HEK293 (cell line): ENCODE measurements at regions not wholly inside any gene's neighbourhood (a gene's known extent, or its start where the extent isn't known, plus 50 kb on each side); places are given as distances from the start of the nearest gene placed in this dataset.

Experiments used
- CTCF ChIA-PET: fragments of 350-600 bp; formaldehyde crosslinking; extraction: SDS; loops from one replicate; lab custom pipeline; 2021; ENCODE audit warnings: antibody characterized with exemption; lab: Yijun Ruan, JAX
- POLR2A ChIA-PET: fragments of 300-600 bp; formaldehyde crosslinking; extraction: SDS; loops from one replicate; lab custom pipeline; 2020; ENCODE audit warnings: antibody characterized with exemption, inconsistent platforms; lab: Yijun Ruan, JAX
- H3K27ac ChIP-seq: fragments of 200-500 bp; sonication (Bioruptor generic); 2 replicates; pipeline ENCODE4 v1.5.1; 2014; ENCODE audit warnings: low read depth, low read length, control low read depth, inconsistent platforms; ENCODE audit errors: extremely low read depth
- H3K36me3 ChIP-seq, 2 experiments: fragments of 200-500 bp in 1 of 2; sonication (Bioruptor generic) in 1 of 2; 1 replicate in 1 of 2; 2 replicates in 1 of 2; pipeline ENCODE4 v1.5.1; 2014 to 2017; ENCODE audit warnings: inconsistent platforms in 2 of 2, low read length in 2 of 2; ENCODE audit not compliant: control insufficient read depth in 2 of 2, insufficient read depth in 1 of 2
- H3K4me1 ChIP-seq: fragments of 200-500 bp; sonication (Bioruptor generic); 2 replicates; pipeline ENCODE4 v1.5.1; 2014; ENCODE audit warnings: mild to moderate bottlenecking, low read length, inconsistent platforms; ENCODE audit not compliant: control insufficient read depth, insufficient read depth
- H3K4me3 ChIP-seq: 2 replicates; pipeline ENCODE4 v1.5.1; 2011; ENCODE audit warnings: low read depth, mild to moderate bottlenecking, control low read depth, low read length, moderate library complexity
- H3K9me3 ChIP-seq: fragments of 200-500 bp; sonication (Bioruptor generic); 2 replicates; pipeline ENCODE4 v1.5.1; 2014; ENCODE audit warnings: low read depth, low read length, inconsistent platforms; ENCODE audit not compliant: control insufficient read depth, insufficient read depth
- GLI2 ChIP-seq: fragments of 450-650 bp; formaldehyde crosslinking; IDR thresholded peaks from 2 replicates; pipeline ENCODE4; 2017; ENCODE audit warnings: missing biosample characterization, missing genetic modification characterization, low read depth, borderline replicate concordance
- MZF1 ChIP-seq: fragments of 450-650 bp; formaldehyde crosslinking; IDR thresholded peaks from 2 replicates; pipeline ENCODE4 v1.5.1; 2017; ENCODE audit warnings: missing biosample characterization, missing genetic modification characterization, borderline replicate concordance
- PRDM1 ChIP-seq: fragments of 450-650 bp; formaldehyde crosslinking; IDR thresholded peaks from 2 replicates; pipeline ENCODE4; 2016; ENCODE audit warnings: missing biosample characterization, missing genetic modification characterization
- SETDB1 ChIP-seq: IDR thresholded peaks from one replicate; pipeline ENCODE4 v1.6.1; 2017; ENCODE audit warnings: mild to moderate bottlenecking, low read length, moderate library complexity, mixed read lengths; ENCODE audit not compliant: insufficient read length
- YY2 ChIP-seq: fragments of 450-650 bp; formaldehyde crosslinking; IDR thresholded peaks from 2 replicates; pipeline ENCODE4 v1.5.1; 2016; ENCODE audit warnings: missing biosample characterization, missing genetic modification characterization
- ZFP37 ChIP-seq: fragments of 450-650 bp; formaldehyde crosslinking; IDR thresholded peaks from 2 replicates; pipeline ENCODE4 v1.5.1; 2016; ENCODE audit warnings: missing biosample characterization, missing genetic modification characterization
- ZNF133 ChIP-seq: fragments of 450-650 bp; formaldehyde crosslinking; IDR thresholded peaks from 2 replicates; pipeline ENCODE4 v1.5.1; 2016; ENCODE audit warnings: missing biosample characterization, missing genetic modification characterization
- ZNF138 ChIP-seq: fragments of 450-650 bp; formaldehyde crosslinking; IDR thresholded peaks from 2 replicates; pipeline ENCODE4 v1.5.1; 2016; ENCODE audit warnings: missing biosample characterization, missing genetic modification characterization, borderline replicate concordance
- ZNF157 ChIP-seq: fragments of 450-650 bp; formaldehyde crosslinking; IDR thresholded peaks from 2 replicates; pipeline ENCODE4 v1.5.1; 2016; ENCODE audit warnings: missing biosample characterization, missing genetic modification characterization
- ZNF366 ChIP-seq: fragments of 450-650 bp; formaldehyde crosslinking; conservative IDR thresholded peaks from 2 replicates; pipeline ENCODE4 v1.5.1; 2016; ENCODE audit warnings: missing biosample characterization, missing genetic modification characterization
- ZNF473 ChIP-seq: fragments of 450-650 bp; formaldehyde crosslinking; IDR thresholded peaks from 2 replicates; pipeline ENCODE4 v1.5.1; 2017; ENCODE audit warnings: missing biosample characterization, missing genetic modification characterization
- ZNF707 ChIP-seq: fragments of 450-650 bp; formaldehyde crosslinking; IDR thresholded peaks from 2 replicates; pipeline ENCODE4 v1.5.1; 2016; ENCODE audit warnings: missing biosample characterization, missing genetic modification characterization
- TF ChIP-seq, protein P1 (sequence below): fragments of 450-650 bp; formaldehyde crosslinking; IDR thresholded peaks from 2 replicates; pipeline ENCODE4 v1.5.1; 2016; ENCODE audit warnings: missing biosample characterization, missing genetic modification characterization
- TF ChIP-seq, protein P2 (sequence below): fragments of 450-650 bp; IDR thresholded peaks from 2 replicates; pipeline ENCODE4 v1.5.1; 2018; ENCODE audit warnings: missing biosample characterization, mild to moderate bottlenecking, missing genetic modification characterization
- TF ChIP-seq, protein P3 (sequence below): fragments of 450-650 bp; formaldehyde crosslinking; IDR thresholded peaks from 2 replicates; pipeline ENCODE4 v1.5.1; 2016; ENCODE audit warnings: missing biosample characterization, missing genetic modification characterization, borderline replicate concordance
- TF ChIP-seq, protein P4 (sequence below): fragments of 450-650 bp; formaldehyde crosslinking; IDR thresholded peaks from 2 replicates; pipeline ENCODE4 v1.5.1; 2016; ENCODE audit warnings: missing biosample characterization, missing genetic modification characterization
- TF ChIP-seq, protein P5 (sequence below): fragments of 450-650 bp; formaldehyde crosslinking; conservative IDR thresholded peaks from 2 replicates; pipeline ENCODE4 v1.5.1; 2016; ENCODE audit warnings: low read depth, missing biosample characterization, missing genetic modification characterization

DNA sequence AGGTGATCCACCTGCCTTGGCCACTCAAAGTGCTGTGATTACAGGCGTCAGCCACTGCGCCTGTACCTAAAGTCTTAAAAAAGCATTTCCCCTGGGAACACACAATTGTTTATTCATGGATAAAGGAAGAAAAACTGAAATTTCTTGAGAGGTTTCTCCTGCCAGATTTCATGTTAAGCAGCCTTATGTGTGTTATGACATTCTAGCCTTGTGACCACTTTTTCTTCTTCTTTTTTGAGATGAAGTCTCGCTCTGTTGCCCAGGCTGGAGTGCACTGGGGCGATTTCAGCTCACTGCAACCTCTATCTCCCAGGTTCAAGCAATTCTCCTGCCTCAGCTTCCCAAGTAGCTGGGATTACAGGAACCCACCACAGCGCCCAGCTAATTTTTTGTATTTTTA lies 57.8 kb upstream of the PLAC8 start:
- TF ChIP-seq ZNF133 (tag by site-specific recombination), result no peak
- TF ChIP-seq PRDM1 (tag by site-specific recombination), result no peak
- TF ChIP-seq, protein P1, sequence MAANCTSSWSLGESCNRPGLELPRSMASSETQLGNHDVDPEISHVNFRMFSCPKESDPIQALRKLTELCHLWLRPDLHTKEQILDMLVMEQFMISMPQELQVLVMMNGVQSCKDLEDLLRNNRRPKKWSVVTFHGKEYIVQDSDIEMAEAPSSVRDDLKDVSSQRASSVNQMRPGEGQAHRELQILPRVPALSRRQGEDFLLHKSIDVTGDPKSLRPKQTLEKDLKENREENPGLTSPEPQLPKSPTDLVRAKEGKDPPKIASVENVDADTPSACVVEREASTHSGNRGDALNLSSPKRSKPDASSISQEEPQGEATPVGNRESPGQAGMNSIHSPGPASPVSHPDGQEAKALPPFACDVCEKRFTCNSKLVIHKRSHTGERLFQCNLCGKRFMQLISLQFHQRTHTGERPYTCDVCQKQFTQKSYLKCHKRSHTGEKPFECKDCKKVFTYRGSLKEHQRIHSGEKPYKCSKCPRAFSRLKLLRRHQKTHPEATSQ (tag by site-specific recombination), result no peak
- TF ChIP-seq ZNF157 (tag by site-specific recombination), result no peak
- no peak for TF ChIP-seq GLI2 (tag by site-specific recombination)
- TF ChIP-seq, protein P2, sequence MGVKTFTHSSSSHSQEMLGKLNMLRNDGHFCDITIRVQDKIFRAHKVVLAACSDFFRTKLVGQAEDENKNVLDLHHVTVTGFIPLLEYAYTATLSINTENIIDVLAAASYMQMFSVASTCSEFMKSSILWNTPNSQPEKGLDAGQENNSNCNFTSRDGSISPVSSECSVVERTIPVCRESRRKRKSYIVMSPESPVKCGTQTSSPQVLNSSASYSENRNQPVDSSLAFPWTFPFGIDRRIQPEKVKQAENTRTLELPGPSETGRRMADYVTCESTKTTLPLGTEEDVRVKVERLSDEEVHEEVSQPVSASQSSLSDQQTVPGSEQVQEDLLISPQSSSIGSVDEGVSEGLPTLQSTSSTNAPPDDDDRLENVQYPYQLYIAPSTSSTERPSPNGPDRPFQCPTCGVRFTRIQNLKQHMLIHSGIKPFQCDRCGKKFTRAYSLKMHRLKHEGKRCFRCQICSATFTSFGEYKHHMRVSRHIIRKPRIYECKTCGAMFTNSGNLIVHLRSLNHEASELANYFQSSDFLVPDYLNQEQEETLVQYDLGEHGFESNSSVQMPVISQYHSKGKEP (tag by site-specific recombination), result no peak
- TF ChIP-seq ZNF473 (tag by site-specific recombination), result no peak
- TF ChIP-seq ZNF366, result no peak
- no peak overlapping the region for H3K4me3 ChIP-seq
- H3K36me3 ChIP-seq, result no peaks in the 10 kb centered on the region
- POLR2A ChIA-PET, result no interaction called here
- no peaks in the 10 kb centered on the region for H3K4me1 ChIP-seq
- H3K9me3 ChIP-seq, result no peaks in the 10 kb centered on the region
- no peak overlapping the region for H3K27ac ChIP-seq
- CTCF ChIA-PET, result no interaction called here

DNA sequence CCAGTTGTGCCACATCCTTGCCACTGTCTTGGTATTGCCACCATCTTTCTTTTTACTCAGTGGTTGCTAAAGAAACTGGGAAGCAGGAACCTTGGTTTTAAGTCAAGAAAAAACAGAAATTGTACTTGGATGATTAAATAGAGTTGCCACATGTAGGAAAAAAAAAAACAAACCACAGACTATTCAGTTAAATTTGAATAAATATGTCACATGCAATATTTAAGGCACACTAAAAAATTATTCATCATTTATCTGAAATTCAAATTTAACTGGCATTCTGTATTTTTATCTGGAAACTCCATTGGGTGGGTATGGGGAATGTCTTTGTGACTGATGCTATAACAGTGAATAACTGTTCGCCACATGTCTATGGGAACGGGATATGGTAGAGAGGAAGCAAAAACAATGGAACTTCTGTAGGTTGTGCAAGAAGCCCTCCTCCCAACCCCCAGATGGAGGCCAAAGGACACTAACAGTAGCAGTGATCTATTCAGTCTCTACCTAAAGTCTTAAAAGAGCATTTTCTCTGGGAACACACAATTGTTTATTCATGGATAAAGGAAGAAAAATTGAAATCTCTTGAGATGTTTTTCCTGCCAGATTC lies 57.0 kb upstream of the PLAC8 start:
- H3K36me3 ChIP-seq, result no peaks in the 10 kb centered on the region
- H3K27ac ChIP-seq, result no peak overlapping the region
- H3K4me3 ChIP-seq, result no peak overlapping the region
- no peaks in the 10 kb centered on the region for H3K4me1 ChIP-seq
- no peaks in the 10 kb centered on the region for H3K9me3 ChIP-seq
- POLR2A ChIA-PET, result no interaction called here
- CTCF ChIA-PET, result no interaction called here
- TF ChIP-seq ZNF707 (tag by site-specific recombination), result no peak
- no peak for TF ChIP-seq MZF1 (tag by site-specific recombination)
- no peak for TF ChIP-seq ZNF138 (tag by site-specific recombination)
- TF ChIP-seq, protein P3, sequence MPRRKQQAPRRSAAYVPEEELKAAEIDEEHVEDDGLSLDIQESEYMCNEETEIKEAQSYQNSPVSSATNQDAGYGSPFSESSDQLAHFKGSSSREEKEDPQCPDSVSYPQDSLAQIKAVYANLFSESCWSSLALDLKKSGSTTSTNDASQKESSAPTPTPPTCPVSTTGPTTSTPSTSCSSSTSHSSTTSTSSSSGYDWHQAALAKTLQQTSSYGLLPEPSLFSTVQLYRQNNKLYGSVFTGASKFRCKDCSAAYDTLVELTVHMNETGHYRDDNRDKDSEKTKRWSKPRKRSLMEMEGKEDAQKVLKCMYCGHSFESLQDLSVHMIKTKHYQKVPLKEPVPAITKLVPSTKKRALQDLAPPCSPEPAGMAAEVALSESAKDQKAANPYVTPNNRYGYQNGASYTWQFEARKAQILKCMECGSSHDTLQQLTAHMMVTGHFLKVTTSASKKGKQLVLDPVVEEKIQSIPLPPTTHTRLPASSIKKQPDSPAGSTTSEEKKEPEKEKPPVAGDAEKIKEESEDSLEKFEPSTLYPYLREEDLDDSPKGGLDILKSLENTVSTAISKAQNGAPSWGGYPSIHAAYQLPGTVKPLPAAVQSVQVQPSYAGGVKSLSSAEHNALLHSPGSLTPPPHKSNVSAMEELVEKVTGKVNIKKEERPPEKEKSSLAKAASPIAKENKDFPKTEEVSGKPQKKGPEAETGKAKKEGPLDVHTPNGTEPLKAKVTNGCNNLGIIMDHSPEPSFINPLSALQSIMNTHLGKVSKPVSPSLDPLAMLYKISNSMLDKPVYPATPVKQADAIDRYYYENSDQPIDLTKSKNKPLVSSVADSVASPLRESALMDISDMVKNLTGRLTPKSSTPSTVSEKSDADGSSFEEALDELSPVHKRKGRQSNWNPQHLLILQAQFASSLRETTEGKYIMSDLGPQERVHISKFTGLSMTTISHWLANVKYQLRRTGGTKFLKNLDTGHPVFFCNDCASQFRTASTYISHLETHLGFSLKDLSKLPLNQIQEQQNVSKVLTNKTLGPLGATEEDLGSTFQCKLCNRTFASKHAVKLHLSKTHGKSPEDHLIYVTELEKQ (tag by site-specific recombination), result no peak

DNA sequence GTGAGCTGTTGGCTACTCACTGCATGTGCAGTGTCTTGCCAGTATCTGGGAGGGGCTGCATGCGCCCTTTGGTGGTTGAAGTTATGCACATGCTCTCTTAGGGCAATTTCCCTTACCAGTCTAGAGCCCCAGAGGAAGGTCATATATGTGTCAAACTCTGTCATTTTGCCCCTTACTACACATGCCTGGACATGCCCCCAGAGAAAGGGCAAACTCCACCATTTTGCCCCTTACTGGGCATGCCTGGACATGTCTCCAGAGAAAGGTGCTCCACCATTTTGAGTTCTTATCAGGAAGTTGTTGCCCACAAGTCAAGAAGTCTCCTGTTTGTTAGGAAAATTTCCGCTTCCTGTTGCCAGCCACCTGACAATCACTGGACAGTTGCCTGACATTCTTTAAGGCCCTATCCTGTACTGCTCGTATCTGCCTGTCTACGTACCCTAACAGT lies 56.4 kb upstream of the PLAC8 start:
- POLR2A ChIA-PET, result no interaction called here
- CTCF ChIA-PET, result no interaction called here
- Histone ChIP-seq H3K36me3 (no peaks in the 10 kb centered on the region), H3K27ac (0 out of 2 replicates have a peak overlapping the region, but pooled peaks have one; percentile 16), H3K4me1 (no peaks in the 10 kb centered on the region), H3K9me3 (no peaks in the 10 kb centered on the region), H3K4me3 (no peak overlapping the region)
- peak; percentile 45 for TF ChIP-seq SETDB1
- no peak for TF ChIP-seq ZFP37
- TF ChIP-seq, protein P4, sequence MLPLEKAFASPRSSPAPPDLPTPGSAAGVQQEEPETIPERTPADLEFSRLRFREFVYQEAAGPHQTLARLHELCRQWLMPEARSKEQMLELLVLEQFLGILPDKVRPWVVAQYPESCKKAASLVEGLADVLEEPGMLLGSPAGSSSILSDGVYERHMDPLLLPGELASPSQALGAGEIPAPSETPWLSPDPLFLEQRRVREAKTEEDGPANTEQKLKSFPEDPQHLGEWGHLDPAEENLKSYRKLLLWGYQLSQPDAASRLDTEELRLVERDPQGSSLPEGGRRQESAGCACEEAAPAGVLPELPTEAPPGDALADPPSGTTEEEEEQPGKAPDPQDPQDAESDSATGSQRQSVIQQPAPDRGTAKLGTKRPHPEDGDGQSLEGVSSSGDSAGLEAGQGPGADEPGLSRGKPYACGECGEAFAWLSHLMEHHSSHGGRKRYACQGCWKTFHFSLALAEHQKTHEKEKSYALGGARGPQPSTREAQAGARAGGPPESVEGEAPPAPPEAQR (tag by site-specific recombination), result no peak
- TF ChIP-seq YY2 (tag by site-specific recombination), result peak; percentile 36; the same call in 1 of the 2 replicates
- TF ChIP-seq, protein P5, sequence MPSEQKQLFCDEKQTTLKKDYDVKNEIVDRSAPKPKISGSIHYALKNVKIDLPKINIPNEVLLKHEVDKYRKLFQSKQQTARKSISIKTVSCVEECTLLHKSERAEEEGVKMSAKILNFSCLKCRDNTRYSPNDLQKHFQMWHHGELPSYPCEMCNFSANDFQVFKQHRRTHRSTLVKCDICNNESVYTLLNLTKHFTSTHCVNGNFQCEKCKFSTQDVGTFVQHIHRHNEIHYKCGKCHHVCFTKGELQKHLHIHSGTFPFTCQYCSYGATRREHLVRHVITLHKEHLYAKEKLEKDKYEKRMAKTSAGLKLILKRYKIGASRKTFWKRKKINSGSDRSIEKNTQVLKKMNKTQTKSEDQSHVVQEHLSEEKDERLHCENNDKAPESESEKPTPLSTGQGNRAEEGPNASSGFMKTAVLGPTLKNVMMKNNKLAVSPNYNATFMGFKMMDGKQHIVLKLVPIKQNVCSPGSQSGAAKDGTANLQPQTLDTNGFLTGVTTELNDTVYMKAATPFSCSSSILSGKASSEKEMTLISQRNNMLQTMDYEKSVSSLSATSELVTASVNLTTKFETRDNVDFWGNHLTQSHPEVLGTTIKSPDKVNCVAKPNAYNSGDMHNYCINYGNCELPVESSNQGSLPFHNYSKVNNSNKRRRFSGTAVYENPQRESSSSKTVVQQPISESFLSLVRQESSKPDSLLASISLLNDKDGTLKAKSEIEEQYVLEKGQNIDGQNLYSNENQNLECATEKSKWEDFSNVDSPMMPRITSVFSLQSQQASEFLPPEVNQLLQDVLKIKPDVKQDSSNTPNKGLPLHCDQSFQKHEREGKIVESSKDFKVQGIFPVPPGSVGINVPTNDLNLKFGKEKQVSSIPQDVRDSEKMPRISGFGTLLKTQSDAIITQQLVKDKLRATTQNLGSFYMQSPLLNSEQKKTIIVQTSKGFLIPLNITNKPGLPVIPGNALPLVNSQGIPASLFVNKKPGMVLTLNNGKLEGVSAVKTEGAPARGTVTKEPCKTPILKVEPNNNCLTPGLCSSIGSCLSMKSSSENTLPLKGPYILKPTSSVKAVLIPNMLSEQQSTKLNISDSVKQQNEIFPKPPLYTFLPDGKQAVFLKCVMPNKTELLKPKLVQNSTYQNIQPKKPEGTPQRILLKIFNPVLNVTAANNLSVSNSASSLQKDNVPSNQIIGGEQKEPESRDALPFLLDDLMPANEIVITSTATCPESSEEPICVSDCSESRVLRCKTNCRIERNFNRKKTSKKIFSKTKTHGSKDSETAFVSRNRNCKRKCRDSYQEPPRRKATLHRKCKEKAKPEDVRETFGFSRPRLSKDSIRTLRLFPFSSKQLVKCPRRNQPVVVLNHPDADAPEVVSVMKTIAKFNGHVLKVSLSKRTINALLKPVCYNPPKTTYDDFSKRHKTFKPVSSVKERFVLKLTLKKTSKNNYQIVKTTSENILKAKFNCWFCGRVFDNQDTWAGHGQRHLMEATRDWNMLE (tag by site-specific recombination), result peak; percentile 45; the same call in 1 of the 2 replicates
